ENCODE measurements at regions not wholly inside any gene's neighbourhood (a gene's known extent, or its start where the extent isn't known, plus 50 kb on each side); places are given as distances from the start of the nearest gene placed in this dataset.

DNA sequence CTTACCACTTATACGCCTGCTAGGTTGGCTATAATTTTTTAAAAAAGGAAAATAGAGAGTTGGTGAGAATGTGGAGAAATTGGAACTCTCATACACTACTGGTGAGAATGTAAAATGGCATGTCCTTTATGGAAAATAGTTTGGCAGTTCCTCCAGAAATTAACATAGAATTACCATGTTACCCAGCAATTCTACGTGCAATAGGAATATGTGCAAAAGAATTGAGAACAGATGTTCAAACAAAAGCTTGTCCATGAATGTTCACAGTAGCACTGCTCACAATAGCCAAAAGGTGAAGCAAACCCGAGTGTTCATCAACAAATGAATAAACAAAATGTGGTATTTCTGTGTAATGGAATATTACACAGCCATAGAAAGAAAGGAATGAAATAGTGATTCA, 592.2 kb downstream of the DHX35 start:
- TF ChIP-seq, protein P1, sequence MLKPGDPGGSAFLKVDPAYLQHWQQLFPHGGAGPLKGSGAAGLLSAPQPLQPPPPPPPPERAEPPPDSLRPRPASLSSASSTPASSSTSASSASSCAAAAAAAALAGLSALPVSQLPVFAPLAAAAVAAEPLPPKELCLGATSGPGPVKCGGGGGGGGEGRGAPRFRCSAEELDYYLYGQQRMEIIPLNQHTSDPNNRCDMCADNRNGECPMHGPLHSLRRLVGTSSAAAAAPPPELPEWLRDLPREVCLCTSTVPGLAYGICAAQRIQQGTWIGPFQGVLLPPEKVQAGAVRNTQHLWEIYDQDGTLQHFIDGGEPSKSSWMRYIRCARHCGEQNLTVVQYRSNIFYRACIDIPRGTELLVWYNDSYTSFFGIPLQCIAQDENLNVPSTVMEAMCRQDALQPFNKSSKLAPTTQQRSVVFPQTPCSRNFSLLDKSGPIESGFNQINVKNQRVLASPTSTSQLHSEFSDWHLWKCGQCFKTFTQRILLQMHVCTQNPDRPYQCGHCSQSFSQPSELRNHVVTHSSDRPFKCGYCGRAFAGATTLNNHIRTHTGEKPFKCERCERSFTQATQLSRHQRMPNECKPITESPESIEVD (tag by site-specific recombination; IDR thresholded peaks at IDR 0.05), result no peak
- TF ChIP-seq ZBTB20 (tag by site-specific recombination; IDR thresholded peaks at IDR 0.05), result no peak
- TF ChIP-seq BCL11B (tag by site-specific recombination; IDR thresholded peaks at IDR 0.05; ENCODE audit: low read depth), result no peak
- TF ChIP-seq, protein P2, sequence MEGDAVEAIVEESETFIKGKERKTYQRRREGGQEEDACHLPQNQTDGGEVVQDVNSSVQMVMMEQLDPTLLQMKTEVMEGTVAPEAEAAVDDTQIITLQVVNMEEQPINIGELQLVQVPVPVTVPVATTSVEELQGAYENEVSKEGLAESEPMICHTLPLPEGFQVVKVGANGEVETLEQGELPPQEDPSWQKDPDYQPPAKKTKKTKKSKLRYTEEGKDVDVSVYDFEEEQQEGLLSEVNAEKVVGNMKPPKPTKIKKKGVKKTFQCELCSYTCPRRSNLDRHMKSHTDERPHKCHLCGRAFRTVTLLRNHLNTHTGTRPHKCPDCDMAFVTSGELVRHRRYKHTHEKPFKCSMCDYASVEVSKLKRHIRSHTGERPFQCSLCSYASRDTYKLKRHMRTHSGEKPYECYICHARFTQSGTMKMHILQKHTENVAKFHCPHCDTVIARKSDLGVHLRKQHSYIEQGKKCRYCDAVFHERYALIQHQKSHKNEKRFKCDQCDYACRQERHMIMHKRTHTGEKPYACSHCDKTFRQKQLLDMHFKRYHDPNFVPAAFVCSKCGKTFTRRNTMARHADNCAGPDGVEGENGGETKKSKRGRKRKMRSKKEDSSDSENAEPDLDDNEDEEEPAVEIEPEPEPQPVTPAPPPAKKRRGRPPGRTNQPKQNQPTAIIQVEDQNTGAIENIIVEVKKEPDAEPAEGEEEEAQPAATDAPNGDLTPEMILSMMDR (tag by site-specific recombination; IDR thresholded peaks at IDR 0.05), result no peak
- TF ChIP-seq, protein P3, sequence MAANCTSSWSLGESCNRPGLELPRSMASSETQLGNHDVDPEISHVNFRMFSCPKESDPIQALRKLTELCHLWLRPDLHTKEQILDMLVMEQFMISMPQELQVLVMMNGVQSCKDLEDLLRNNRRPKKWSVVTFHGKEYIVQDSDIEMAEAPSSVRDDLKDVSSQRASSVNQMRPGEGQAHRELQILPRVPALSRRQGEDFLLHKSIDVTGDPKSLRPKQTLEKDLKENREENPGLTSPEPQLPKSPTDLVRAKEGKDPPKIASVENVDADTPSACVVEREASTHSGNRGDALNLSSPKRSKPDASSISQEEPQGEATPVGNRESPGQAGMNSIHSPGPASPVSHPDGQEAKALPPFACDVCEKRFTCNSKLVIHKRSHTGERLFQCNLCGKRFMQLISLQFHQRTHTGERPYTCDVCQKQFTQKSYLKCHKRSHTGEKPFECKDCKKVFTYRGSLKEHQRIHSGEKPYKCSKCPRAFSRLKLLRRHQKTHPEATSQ (tag by site-specific recombination; IDR thresholded peaks at IDR 0.05), result no peak
- no peak for TF ChIP-seq ZNF223 (tag by site-specific recombination; IDR thresholded peaks at IDR 0.05)
- no peak for TF ChIP-seq ZNF501 (tag by site-specific recombination; IDR thresholded peaks at IDR 0.05)
- no peak for TF ChIP-seq ZNF155 (tag by site-specific recombination; IDR thresholded peaks at IDR 0.05)
- TF ChIP-seq KLF1 (tag by site-specific recombination; IDR thresholded peaks at IDR 0.05), result no peak
- no peak for TF ChIP-seq ZNF549 (tag by site-specific recombination; IDR thresholded peaks at IDR 0.05)
- TF ChIP-seq ZNF121 (tag by site-specific recombination; IDR thresholded peaks at IDR 0.05), result no peak
- TF ChIP-seq, protein P4, sequence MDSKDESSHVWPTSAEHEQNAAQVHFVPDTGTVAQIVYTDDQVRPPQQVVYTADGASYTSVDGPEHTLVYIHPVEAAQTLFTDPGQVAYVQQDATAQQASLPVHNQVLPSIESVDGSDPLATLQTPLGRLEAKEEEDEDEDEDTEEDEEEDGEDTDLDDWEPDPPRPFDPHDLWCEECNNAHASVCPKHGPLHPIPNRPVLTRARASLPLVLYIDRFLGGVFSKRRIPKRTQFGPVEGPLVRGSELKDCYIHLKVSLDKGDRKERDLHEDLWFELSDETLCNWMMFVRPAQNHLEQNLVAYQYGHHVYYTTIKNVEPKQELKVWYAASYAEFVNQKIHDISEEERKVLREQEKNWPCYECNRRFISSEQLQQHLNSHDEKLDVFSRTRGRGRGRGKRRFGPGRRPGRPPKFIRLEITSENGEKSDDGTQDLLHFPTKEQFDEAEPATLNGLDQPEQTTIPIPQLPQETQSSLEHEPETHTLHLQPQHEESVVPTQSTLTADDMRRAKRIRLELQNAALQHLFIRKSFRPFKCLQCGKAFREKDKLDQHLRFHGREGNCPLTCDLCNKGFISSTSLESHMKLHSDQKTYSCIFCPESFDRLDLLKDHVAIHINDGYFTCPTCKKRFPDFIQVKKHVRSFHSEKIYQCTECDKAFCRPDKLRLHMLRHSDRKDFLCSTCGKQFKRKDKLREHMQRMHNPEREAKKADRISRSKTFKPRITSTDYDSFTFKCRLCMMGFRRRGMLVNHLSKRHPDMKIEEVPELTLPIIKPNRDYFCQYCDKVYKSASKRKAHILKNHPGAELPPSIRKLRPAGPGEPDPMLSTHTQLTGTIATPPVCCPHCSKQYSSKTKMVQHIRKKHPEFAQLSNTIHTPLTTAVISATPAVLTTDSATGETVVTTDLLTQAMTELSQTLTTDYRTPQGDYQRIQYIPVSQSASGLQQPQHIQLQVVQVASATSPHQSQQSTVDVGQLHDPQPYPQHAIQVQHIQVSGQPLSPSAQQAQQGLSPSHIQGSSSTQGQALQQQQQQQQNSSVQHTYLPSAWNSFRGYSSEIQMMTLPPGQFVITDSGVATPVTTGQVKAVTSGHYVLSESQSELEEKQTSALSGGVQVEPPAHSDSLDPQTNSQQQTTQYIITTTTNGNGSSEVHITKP (tag by site-specific recombination; IDR thresholded peaks at IDR 0.05), result no peak
- no peak for TF ChIP-seq BCL11A (tag by site-specific recombination; IDR thresholded peaks at IDR 0.05; ENCODE audit: low read depth)

Measured in HEK293 (cell line).